H9 (cell line): ENCODE measurements at regions not wholly inside any gene's neighbourhood (a gene's known extent, or its start where the extent isn't known, plus 50 kb on each side); places are given as distances from the start of the nearest gene placed in this dataset.

Experiments used
- DNase-seq: peaks from one replicate; pipeline ENCODE4 v3.0.0-alpha.2; 2017
- H2AFZ ChIP-seq: one replicate; pipeline ENCODE4 v1.6.1; 2013; ENCODE audit warnings: mild to moderate bottlenecking, low read length, control low read depth, moderate library complexity
- H2AK5ac ChIP-seq: 2 replicates; pipeline ENCODE4 v1.6.1; 2013; ENCODE audit warnings: low read length, control low read depth, mixed read lengths; ENCODE audit not compliant: insufficient read length
- H2BK120ac ChIP-seq: one replicate; pipeline ENCODE4 v1.6.1; 2013; ENCODE audit warnings: low read depth, mild to moderate bottlenecking, low read length, control low read depth, inconsistent platforms; ENCODE audit not compliant: poor library complexity, severe bottlenecking
- H2BK12ac ChIP-seq: 2 replicates; pipeline ENCODE4 v1.6.1; 2013; ENCODE audit warnings: low read length, control low read depth, mixed read lengths, low read depth; ENCODE audit not compliant: insufficient read length
- H2BK15ac ChIP-seq: 2 replicates; pipeline ENCODE4 v1.6.1; 2013; ENCODE audit warnings: low read depth, low read length, control low read depth
- H2BK20ac ChIP-seq: one replicate; pipeline ENCODE4 v1.6.1; 2013; ENCODE audit warnings: low read depth, mild to moderate bottlenecking, low read length, control low read depth, inconsistent platforms; ENCODE audit not compliant: poor library complexity, severe bottlenecking
- H2BK5ac ChIP-seq: 2 replicates; pipeline ENCODE4 v1.6.1; 2013; ENCODE audit warnings: low read length, control low read depth, mixed read lengths; ENCODE audit not compliant: insufficient read length
- H3K14ac ChIP-seq: 2 replicates; pipeline ENCODE4 v1.6.1; 2013; ENCODE audit warnings: low read length, control low read depth; ENCODE audit not compliant: insufficient read depth
- H3K18ac ChIP-seq: 2 replicates; pipeline ENCODE4 v1.6.1; 2013; ENCODE audit warnings: low read depth, mild to moderate bottlenecking, mixed read lengths, low read length, control low read depth; ENCODE audit not compliant: insufficient read length
- H3K23ac ChIP-seq: 2 replicates; pipeline ENCODE4 v1.6.1; 2013; ENCODE audit warnings: low read length, control low read depth, mixed read lengths, low read depth; ENCODE audit not compliant: insufficient read length
- H3K23me2 ChIP-seq: 2 replicates; pipeline ENCODE4 v1.6.1; 2013; ENCODE audit warnings: low read depth, mild to moderate bottlenecking, mixed read lengths, low read length, control low read depth; ENCODE audit not compliant: insufficient read length, poor library complexity, severe bottlenecking
- H3K27ac ChIP-seq: 2 replicates; pipeline ENCODE4 v1.5.1; 2013; ENCODE audit warnings: low read length, control low read depth, mixed read lengths, low read depth; ENCODE audit not compliant: insufficient read length
- H3K27me3 ChIP-seq: 2 replicates; pipeline ENCODE4 v1.6.1; 2013; ENCODE audit warnings: low read length, control low read depth, inconsistent platforms; ENCODE audit not compliant: insufficient read depth
- H3K4ac ChIP-seq: 2 replicates; pipeline ENCODE4 v1.6.1; 2013; ENCODE audit warnings: low read depth, mild to moderate bottlenecking, control low read depth, inconsistent platforms, low read length, moderate library complexity
- H3K4me1 ChIP-seq: 2 replicates; pipeline ENCODE4 v1.6.1; 2013; ENCODE audit warnings: low read length, control low read depth, inconsistent platforms; ENCODE audit not compliant: insufficient read depth
- H3K4me2 ChIP-seq: 2 replicates; pipeline ENCODE4 v1.6.1; 2013; ENCODE audit warnings: low read length, control low read depth, mixed read lengths; ENCODE audit not compliant: insufficient read length, insufficient read depth
- H3K56ac ChIP-seq: 2 replicates; pipeline ENCODE4 v1.6.1; 2013; ENCODE audit warnings: low read depth, mild to moderate bottlenecking, mixed read lengths, low read length, control low read depth; ENCODE audit not compliant: insufficient read length
- H3K79me1 ChIP-seq: 2 replicates; pipeline ENCODE4 v1.6.1; 2013; ENCODE audit warnings: low read depth, mild to moderate bottlenecking, moderate library complexity, low read length, control low read depth, inconsistent platforms; ENCODE audit not compliant: insufficient read depth, poor library complexity, severe bottlenecking
- H3K79me2 ChIP-seq: 2 replicates; pipeline ENCODE4 v1.6.1; 2013; ENCODE audit warnings: low read length, control low read depth, inconsistent platforms; ENCODE audit not compliant: insufficient read depth
- H3K9ac ChIP-seq: 2 replicates; pipeline ENCODE4 v1.6.1; 2013; ENCODE audit warnings: low read length, control low read depth, mixed read lengths; ENCODE audit not compliant: insufficient read length; ENCODE audit errors: extremely low read depth
- H3K9me3 ChIP-seq: one replicate; pipeline ENCODE4 v1.6.1; 2013; ENCODE audit warnings: low read depth, low read length, inconsistent platforms; ENCODE audit not compliant: control insufficient read depth
- H3T11ph ChIP-seq: one replicate; pipeline ENCODE4 v1.6.1; 2013; ENCODE audit warnings: mild to moderate bottlenecking, low read length, control low read depth, inconsistent platforms
- H4K20me1 ChIP-seq: one replicate; pipeline ENCODE4 v1.6.1; 2013; ENCODE audit not compliant: control insufficient read depth, insufficient read length, insufficient read depth
- H4K5ac ChIP-seq: 2 replicates; pipeline ENCODE4 v1.6.1; 2013; ENCODE audit warnings: low read depth, mild to moderate bottlenecking, mixed read lengths, low read length, control low read depth; ENCODE audit not compliant: insufficient read length
- H4K8ac ChIP-seq: replicated peaks from 2 replicates; pipeline ENCODE4 v1.6.1; 2013; ENCODE audit warnings: low read length, control low read depth, mixed read lengths, low read depth; ENCODE audit not compliant: insufficient read length
- H4K91ac ChIP-seq: 2 replicates; pipeline ENCODE4 v1.6.1; 2013; ENCODE audit warnings: low read depth, mild to moderate bottlenecking, moderate library complexity, mixed read lengths, low read length, control low read depth; ENCODE audit not compliant: insufficient read length
- H3K27ac Mint-ChIP-seq, 3 experiments: 2 replicates in 2 of 3; 3 replicates in 1 of 3; pipeline ENCODE4 v1.8.0; 2020 to 2021; ENCODE audit warnings: mixed read lengths in 3 of 3, mild to moderate bottlenecking in 1 of 3, moderate library complexity in 1 of 3
- H3K27me3 Mint-ChIP-seq: 2 replicates; pipeline ENCODE4 v1.8.0; 2021; ENCODE audit warnings: low read depth, mild to moderate bottlenecking, moderate library complexity, mixed read lengths
- H3K36me3 Mint-ChIP-seq, 3 experiments: 2 replicates in 2 of 3; 3 replicates in 1 of 3; pipeline ENCODE4 v1.8.0; 2020 to 2021; ENCODE audit warnings: low read depth in 3 of 3, mixed read lengths in 3 of 3; ENCODE audit not compliant: insufficient read depth in 1 of 3
- H3K4me1 Mint-ChIP-seq, 2 experiments: 2 replicates each; pipeline ENCODE4 v1.8.0; 2020; ENCODE audit warnings: mixed read lengths in 2 of 2
- H3K4me3 Mint-ChIP-seq, 2 experiments: 2 replicates in 1 of 2; 3 replicates in 1 of 2; pipeline ENCODE4 v1.8.0; 2020 to 2021; ENCODE audit warnings: mild to moderate bottlenecking in 2 of 2, mixed read lengths in 2 of 2, moderate library complexity in 1 of 2
- H3K9me3 Mint-ChIP-seq, 2 experiments: 2 replicates in 1 of 2; 3 replicates in 1 of 2; pipeline ENCODE4 v1.8.0; 2020; ENCODE audit warnings: mild to moderate bottlenecking in 2 of 2, mixed read lengths in 2 of 2, moderate library complexity in 1 of 2
- WGBS: extraction: QIAGEN DNeasy Blood & Tissue Kit; methylation state at CpG from one replicate; pipeline ENCODE4 v1.1.7; 2013; ENCODE audit warnings: missing lambda C conversion rate, low lambda C conversion rate, mixed read lengths; ENCODE audit not compliant: insufficient read length; ENCODE audit errors: extremely low coverage; 5-methylcytosine and 5-hydroxymethylcytosine counted together
- TF ChIP-seq, protein P1 (sequence below): fragments of 200-600 bp; sonication (generic); conservative IDR thresholded peaks from 3 replicates; pipeline ENCODE4 v1.8.0; 2021; ENCODE audit warnings: antibody characterized with exemption, mild to moderate bottlenecking

DNA sequence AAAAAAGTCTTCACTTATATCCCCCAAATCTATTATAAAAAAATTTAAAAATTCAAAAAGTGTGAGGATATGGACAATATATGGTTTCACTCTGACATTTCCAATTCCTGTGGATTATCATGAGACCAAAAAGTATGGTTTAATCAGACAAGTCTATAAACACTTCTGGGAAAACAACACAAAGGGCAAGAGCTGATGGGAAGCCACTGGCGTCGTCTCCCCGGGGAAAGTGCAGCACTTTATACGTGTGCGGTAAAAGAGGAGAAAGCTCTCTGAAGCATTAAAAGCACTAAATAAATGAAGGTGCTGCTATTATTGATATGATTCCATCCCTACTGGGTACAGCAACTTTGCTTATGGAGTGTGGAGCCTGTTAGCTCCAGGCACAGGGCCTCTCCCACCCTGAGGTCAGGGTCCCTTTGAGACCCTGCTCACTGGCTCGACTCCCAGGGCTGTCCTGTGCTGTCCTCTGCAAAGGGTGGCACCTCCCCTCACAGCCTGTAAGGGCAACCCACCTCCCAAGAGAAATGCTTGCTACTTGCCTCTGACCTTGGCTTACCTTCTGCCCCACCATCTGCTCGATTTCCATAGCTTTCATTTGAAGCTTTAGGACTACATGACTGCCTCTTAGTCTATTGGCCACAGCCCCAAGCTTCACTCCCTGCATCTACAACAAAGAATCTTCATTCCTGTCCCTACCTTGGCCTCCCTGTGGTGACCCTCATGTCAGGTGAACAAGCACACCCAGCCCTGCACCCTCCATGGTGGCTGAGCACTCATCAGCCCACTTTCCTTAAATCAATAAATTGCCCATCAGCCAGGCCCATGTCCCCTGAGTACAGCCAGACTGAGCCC is 248.6 kb downstream of the HNRNPD start:
- Histone ChIP-seq H2BK15ac (no peak overlapping the region), H4K91ac (no peak overlapping the region), H3K27ac (no peak overlapping the region), H3K14ac (no peak overlapping the region), H3K9ac (no peak overlapping the region), H2BK20ac (no peak overlapping the region), H2BK120ac (no peak overlapping the region), H3T11ph (no peak overlapping the region), H3K4ac (no peak overlapping the region), H3K4me1 (no peaks in the 10 kb centered on the region), H4K8ac (no peak overlapping the region), H4K5ac (no peak overlapping the region), H3K27me3 (no peaks in the 10 kb centered on the region), H3K79me1 (no peaks in the 10 kb centered on the region), H3K23ac (no peak overlapping the region), H3K79me2 (no peaks in the 10 kb centered on the region), H2BK5ac (no peak overlapping the region), H3K4me2 (no peak overlapping the region), H3K18ac (no peak overlapping the region), H3K56ac (no peak overlapping the region), H2AFZ (no peak overlapping the region), H3K23me2 (no peaks in the 10 kb centered on the region), H2AK5ac (no peak overlapping the region), H2BK12ac (no peak overlapping the region), H4K20me1 (no peaks in the 10 kb centered on the region), H3K9me3 (no peaks in the 10 kb centered on the region)
- H3K9me3 Mint-ChIP-seq, result no peaks in the 10 kb centered on the region; a peak in 1 of 5 replicates
- no peaks in the 10 kb centered on the region for H3K36me3 Mint-ChIP-seq
- TF ChIP-seq, protein P1, sequence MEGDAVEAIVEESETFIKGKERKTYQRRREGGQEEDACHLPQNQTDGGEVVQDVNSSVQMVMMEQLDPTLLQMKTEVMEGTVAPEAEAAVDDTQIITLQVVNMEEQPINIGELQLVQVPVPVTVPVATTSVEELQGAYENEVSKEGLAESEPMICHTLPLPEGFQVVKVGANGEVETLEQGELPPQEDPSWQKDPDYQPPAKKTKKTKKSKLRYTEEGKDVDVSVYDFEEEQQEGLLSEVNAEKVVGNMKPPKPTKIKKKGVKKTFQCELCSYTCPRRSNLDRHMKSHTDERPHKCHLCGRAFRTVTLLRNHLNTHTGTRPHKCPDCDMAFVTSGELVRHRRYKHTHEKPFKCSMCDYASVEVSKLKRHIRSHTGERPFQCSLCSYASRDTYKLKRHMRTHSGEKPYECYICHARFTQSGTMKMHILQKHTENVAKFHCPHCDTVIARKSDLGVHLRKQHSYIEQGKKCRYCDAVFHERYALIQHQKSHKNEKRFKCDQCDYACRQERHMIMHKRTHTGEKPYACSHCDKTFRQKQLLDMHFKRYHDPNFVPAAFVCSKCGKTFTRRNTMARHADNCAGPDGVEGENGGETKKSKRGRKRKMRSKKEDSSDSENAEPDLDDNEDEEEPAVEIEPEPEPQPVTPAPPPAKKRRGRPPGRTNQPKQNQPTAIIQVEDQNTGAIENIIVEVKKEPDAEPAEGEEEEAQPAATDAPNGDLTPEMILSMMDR, result no peak
- H3K4me1 Mint-ChIP-seq, result no peaks in the 10 kb centered on the region
- no peak overlapping the region for H3K27ac Mint-ChIP-seq
- peaks cover 2% of the 10 kb centered on the region; the same call in 1 of the 2 replicates for H3K27me3 Mint-ChIP-seq
- H3K4me3 Mint-ChIP-seq, result no peak overlapping the region
- WGBS, result no CpG with 5 or more reads among the region's 7 CpGs
- no peak for DNase-seq
